ENCODE measurements at regions not wholly inside any gene's neighbourhood (a gene's known extent, or its start where the extent isn't known, plus 50 kb on each side); places are given as distances from the start of the nearest gene placed in this dataset.

GRCh38 chr1:115139381-115139780 is 50.1 kb upstream of the TSPAN2 start:
- no peak for FAIRE-seq

Data from A204.1 (cell line).